ENCODE measurements at regions not wholly inside any gene's neighbourhood (a gene's known extent, or its start where the extent isn't known, plus 50 kb on each side); places are given as distances from the start of the nearest gene placed in this dataset.

- no CpG with 5 or more reads among the region's 5 CpGs for WGBS (ENCODE audit: extremely low coverage, insufficient read length, low lambda C conversion rate)
- no peak overlapping the region for H4K91ac ChIP-seq (ENCODE audit: insufficient read length, low read depth, low read length)
- H3K4me1 ChIP-seq (ENCODE audit: insufficient read depth, low read length), result peaks cover 5% of the 10 kb centered on the region
- H3K4me2 ChIP-seq (ENCODE audit: insufficient read depth, insufficient read length, low read length), result no peak overlapping the region
- H2BK15ac ChIP-seq (ENCODE audit: low read depth, low read length), result no peak overlapping the region
- H2BK20ac ChIP-seq (ENCODE audit: low read depth, low read length, poor library complexity, severe bottlenecking), result no peak overlapping the region
- no peak overlapping the region for H3K18ac ChIP-seq (ENCODE audit: insufficient read length, low read depth, low read length)
- H4K20me1 ChIP-seq (ENCODE audit: control insufficient read depth, insufficient read depth, insufficient read length), result no peaks in the 10 kb centered on the region
- no peak overlapping the region for H3K9ac ChIP-seq (ENCODE audit: extremely low read depth, insufficient read length, low read length)
- H3K79me2 ChIP-seq (ENCODE audit: insufficient read depth, low read length), result no peaks in the 10 kb centered on the region
- no peak overlapping the region for H3T11ph ChIP-seq (ENCODE audit: low read length)
- H2BK120ac ChIP-seq (ENCODE audit: low read depth, low read length, poor library complexity, severe bottlenecking), result no peak overlapping the region
- H2AK5ac ChIP-seq (ENCODE audit: insufficient read length, low read length), result no peak overlapping the region
- Mint-ChIP-seq H3K27ac (no peak overlapping the region), H3K4me1 (peaks cover 35 to 51% of the 10 kb centered on the region in 2 experiments), H3K27me3 (ENCODE audit: low read depth) (peaks cover 6% of the 10 kb centered on the region), H3K36me3 (ENCODE audit: insufficient read depth in 1 of 3, low read depth in 3 of 3) (no peaks in the 10 kb centered on the region), H3K9me3 (no peaks in the 10 kb centered on the region), H3K4me3 (no peak overlapping the region)
- H3K23me2 ChIP-seq (ENCODE audit: insufficient read length, low read depth, low read length, poor library complexity, severe bottlenecking), result no peaks in the 10 kb centered on the region
- TF ChIP-seq CTCF (conservative IDR thresholded peaks at IDR 0.05), result no peak
- H3K23ac ChIP-seq (ENCODE audit: insufficient read length, low read depth, low read length), result no peak overlapping the region
- no peak overlapping the region for H4K8ac ChIP-seq (replicated peaks; ENCODE audit: insufficient read length, low read depth, low read length)
- no peak overlapping the region for H2BK5ac ChIP-seq (ENCODE audit: insufficient read length, low read length)
- no peak overlapping the region for H2AFZ ChIP-seq (ENCODE audit: low read length)
- H3K4ac ChIP-seq (ENCODE audit: low read depth, low read length), result no peak overlapping the region
- no peak overlapping the region for H3K56ac ChIP-seq (ENCODE audit: insufficient read length, low read depth, low read length)
- no peak for DNase-seq
- H3K27me3 ChIP-seq (ENCODE audit: insufficient read depth, low read length), result no peaks in the 10 kb centered on the region
- no peak overlapping the region for H4K5ac ChIP-seq (ENCODE audit: insufficient read length, low read depth, low read length)
- no peak overlapping the region for H3K27ac ChIP-seq (ENCODE audit: insufficient read length, low read depth, low read length)
- H2BK12ac ChIP-seq (ENCODE audit: insufficient read length, low read depth, low read length), result no peak overlapping the region
- no peaks in the 10 kb centered on the region for H3K9me3 ChIP-seq (ENCODE audit: control insufficient read depth, low read depth, low read length)
- H3K14ac ChIP-seq (ENCODE audit: insufficient read depth, low read length), result no peak overlapping the region
- H3K79me1 ChIP-seq (ENCODE audit: insufficient read depth, low read depth, low read length, poor library complexity, severe bottlenecking), result no peaks in the 10 kb centered on the region
Observed at GRCh38 chr12:3337944-3338343, 153.1 kb upstream of the PRMT8 start.
